Mucosa of descending colon (tissue), 3 donors: ENCODE measurements at regions not wholly inside any gene's neighbourhood (a gene's known extent, or its start where the extent isn't known, plus 50 kb on each side); places are given as distances from the start of the nearest gene placed in this dataset.
"Not testable (repeated sequence)": the region's sequence is repeated elsewhere in the genome, so short reads cannot be mapped to it uniquely, and the experiment has no call there.

Source experiments
- ATAC-seq: fragments of 200-7000 bp; cut with Tn5 transposase; one replicate; pipeline ENCODE4 v1.9.1; 2020; ENCODE audit warnings: mild to moderate bottlenecking, moderate library complexity
- DNase-seq, 3 donors: peaks; one replicate each; pipeline ENCODE4 v3.0.0-alpha.2; 2020
- H3K36me3 ChIP-seq: fragments of 200-600 bp; one replicate; pipeline ENCODE4 v1.8.0; 2021; ENCODE audit warnings: low read depth, mild to moderate bottlenecking
- H3K4me1 ChIP-seq: fragments of 200-600 bp; one replicate; pipeline ENCODE4 v1.8.0; 2021; ENCODE audit warnings: low read depth, mild to moderate bottlenecking
- H3K4me3 ChIP-seq: fragments of 200-600 bp; one replicate; pipeline ENCODE4 v1.8.0; 2021; ENCODE audit warnings: mild to moderate bottlenecking
- H3K9me3 ChIP-seq: fragments of 200-600 bp; one replicate; pipeline ENCODE4 v1.8.0; 2021; ENCODE audit warnings: mild to moderate bottlenecking
- intact Hi-C, 2 donors: fragments of 100-400 bp; cut with DNase I in 1 of 2; cut with micrococcal nuclease in 1 of 2; formaldehyde crosslinking; loops; one replicate each; pipeline versions ENCODE4 v1.11.0 to v1.11.1; 2022; cut with DNase I, micrococcal nuclease
- TF ChIP-seq, protein P1 (sequence below): fragments of 200-600 bp; IDR thresholded peaks from one replicate; pipeline ENCODE4 v1.8.0; 2022; ENCODE audit warnings: antibody characterized with exemption, mild to moderate bottlenecking
- donor health status: DM: no; HTN: no; CAD: no; lungs with moderate emphysema.
- donor health status: DM: no; HTN: no; CAD: no.
- donor health status: DM: no; HTN: yes; CAD: no.

- H3K4me1 ChIP-seq, H3K36me3 ChIP-seq, H3K4me3 ChIP-seq, intact Hi-C loops, H3K9me3 ChIP-seq, DNase-seq, ATAC-seq: not testable (repeated sequence)
These were observed 1217.5 kb upstream of the ATXN8OS start for GRCh38 chr13:68890101-68890500.

- Histone ChIP-seq H3K9me3 (no peaks in the 10 kb centered on the region), H3K4me1 (no peaks in the 10 kb centered on the region), H3K36me3 (no peaks in the 10 kb centered on the region), H3K4me3 (no peak overlapping the region)
- TF ChIP-seq, protein P1, sequence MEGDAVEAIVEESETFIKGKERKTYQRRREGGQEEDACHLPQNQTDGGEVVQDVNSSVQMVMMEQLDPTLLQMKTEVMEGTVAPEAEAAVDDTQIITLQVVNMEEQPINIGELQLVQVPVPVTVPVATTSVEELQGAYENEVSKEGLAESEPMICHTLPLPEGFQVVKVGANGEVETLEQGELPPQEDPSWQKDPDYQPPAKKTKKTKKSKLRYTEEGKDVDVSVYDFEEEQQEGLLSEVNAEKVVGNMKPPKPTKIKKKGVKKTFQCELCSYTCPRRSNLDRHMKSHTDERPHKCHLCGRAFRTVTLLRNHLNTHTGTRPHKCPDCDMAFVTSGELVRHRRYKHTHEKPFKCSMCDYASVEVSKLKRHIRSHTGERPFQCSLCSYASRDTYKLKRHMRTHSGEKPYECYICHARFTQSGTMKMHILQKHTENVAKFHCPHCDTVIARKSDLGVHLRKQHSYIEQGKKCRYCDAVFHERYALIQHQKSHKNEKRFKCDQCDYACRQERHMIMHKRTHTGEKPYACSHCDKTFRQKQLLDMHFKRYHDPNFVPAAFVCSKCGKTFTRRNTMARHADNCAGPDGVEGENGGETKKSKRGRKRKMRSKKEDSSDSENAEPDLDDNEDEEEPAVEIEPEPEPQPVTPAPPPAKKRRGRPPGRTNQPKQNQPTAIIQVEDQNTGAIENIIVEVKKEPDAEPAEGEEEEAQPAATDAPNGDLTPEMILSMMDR = no peak
- ATAC-seq (no peak), DNase-seq (no peak)
- intact Hi-C loops = no loop called here
These were observed 1218.8 kb upstream of the ATXN8OS start for GRCh38 chr13:68888832-68889231.

DNA sequence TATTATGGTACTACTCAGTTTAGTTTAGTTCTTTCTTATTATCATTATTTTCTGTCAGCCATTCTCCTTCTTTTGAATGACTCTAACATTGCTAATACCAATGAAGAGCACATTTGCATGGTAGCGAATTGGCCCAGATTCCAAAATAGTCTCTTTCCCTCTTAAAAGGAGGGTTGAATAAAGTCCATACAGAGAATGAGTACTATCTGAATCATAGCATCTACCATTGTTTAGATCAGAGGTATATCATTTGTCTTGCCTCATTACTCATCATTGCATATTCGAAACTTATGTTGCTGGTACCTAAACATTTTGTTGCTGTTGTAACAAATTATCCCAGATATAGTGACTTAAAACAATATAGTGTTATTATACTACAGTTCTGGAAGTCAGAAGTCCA is 1235.3 kb upstream of the ATXN8OS start:
- DNase-seq = no peak

DNA sequence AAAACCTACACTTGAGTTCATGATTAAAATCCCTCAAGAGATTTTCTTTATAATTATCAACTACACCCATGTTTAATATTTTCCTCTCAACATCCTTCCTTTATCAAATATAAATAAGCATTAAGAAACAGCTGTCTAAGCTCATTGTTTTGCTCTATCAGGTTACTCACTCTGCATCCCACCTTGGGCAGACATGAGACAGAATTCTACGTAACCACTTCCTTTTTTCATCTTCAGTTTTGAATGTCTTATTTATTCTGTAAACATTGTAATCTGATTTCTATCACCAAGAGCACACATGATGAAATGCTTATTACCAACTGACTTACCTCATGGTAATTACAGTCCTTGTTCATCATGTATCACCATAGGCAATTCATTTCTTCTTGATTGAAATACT is 1256.6 kb upstream of the ATXN8OS start:
- ATAC-seq (no peak), DNase-seq (no peak)
- no peaks in the 10 kb centered on the region for H3K36me3 ChIP-seq
- no peaks in the 10 kb centered on the region for H3K9me3 ChIP-seq
- TF ChIP-seq, protein P1 = no peak
- H3K4me1 ChIP-seq = no peaks in the 10 kb centered on the region
- intact Hi-C loops = no loop called here
- H3K4me3 ChIP-seq = no peak overlapping the region

More for the DNA sequence above, 1235.3 kb upstream of the ATXN8OS start:
- no peak for ATAC-seq
- no peaks in the 10 kb centered on the region for H3K9me3 ChIP-seq
- H3K36me3 ChIP-seq = no peaks in the 10 kb centered on the region
- H3K4me1 ChIP-seq = no peaks in the 10 kb centered on the region
- TF ChIP-seq, protein P1 = no peak
- H3K4me3 ChIP-seq = no peak overlapping the region
- intact Hi-C loops = no loop called here

DNA sequence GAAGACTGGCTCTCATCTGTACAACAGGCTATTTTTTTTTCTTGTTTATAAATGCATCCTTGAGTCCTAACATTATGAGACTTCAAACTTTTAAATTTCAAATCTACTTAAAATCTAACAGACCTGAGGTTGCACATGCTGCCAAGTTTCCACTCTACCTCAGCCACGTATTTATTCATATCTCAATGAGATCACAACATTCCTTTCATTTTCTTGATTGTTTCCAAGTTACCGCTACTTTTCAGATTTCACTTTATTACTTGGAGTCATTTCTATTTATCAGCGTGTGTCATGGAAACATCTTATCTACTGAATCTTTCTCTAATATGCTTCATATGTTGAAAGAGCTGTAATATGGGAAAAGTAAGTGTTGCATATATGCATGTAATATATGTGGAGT is 1257.5 kb upstream of the ATXN8OS start:
- no peaks in the 10 kb centered on the region for H3K9me3 ChIP-seq
- no peak overlapping the region for H3K4me3 ChIP-seq
- DNase-seq = no peak
- no peaks in the 10 kb centered on the region for H3K4me1 ChIP-seq
- intact Hi-C loops = no loop called here
- TF ChIP-seq, protein P1 = no peak
- no peaks in the 10 kb centered on the region for H3K36me3 ChIP-seq
- ATAC-seq = no peak

GRCh38 chr13:68846663-68847062 is 1261.0 kb upstream of the ATXN8OS start:
- Histone ChIP-seq H3K36me3 (no peaks in the 10 kb centered on the region), H3K4me1 (no peaks in the 10 kb centered on the region), H3K9me3 (no peaks in the 10 kb centered on the region), H3K4me3 (no peak overlapping the region)
- DNase-seq = no peak
- ATAC-seq = no peak
- TF ChIP-seq, protein P1 = no peak
- intact Hi-C loops = no loop called here
